K562 (cell line): ENCODE measurements at regions not wholly inside any gene's neighbourhood (a gene's known extent, or its start where the extent isn't known, plus 50 kb on each side); places are given as distances from the start of the nearest gene placed in this dataset.

Experiments
- ATAC-seq: fragments of 200-7000 bp; cut with Tn5 transposase; 3 replicates; pipeline ENCODE4 v1.9.1; 2020; ENCODE audit warnings: moderate library complexity
- BruUV-seq: library from RNA; stranded (reverse); fragments of 400-500 nt; replicated peaks from 2 replicates; lab custom pipeline; 2021; lab: Mats Ljungman, UMichigan
- CTCF ChIA-PET: fragments of 300-600 bp; formaldehyde crosslinking; extraction: SDS; loops from one replicate; lab custom pipeline; 2021; ENCODE audit warnings: low intra/inter-chr PET ratio; lab: Yijun Ruan, JAX
- POLR2A ChIA-PET: fragments of 300-600, 350-650 bp; sonication (Branson Sonifier 250); formaldehyde crosslinking; extraction: SDS; loops from one replicate; lab custom pipeline; 2021; ENCODE audit warnings: antibody characterized with exemption, inconsistent platforms; lab: Yijun Ruan, JAX
- DNase-seq, 4 experiments: peaks; one replicate each; pipeline versions ENCODE4 v3.0.0 to v3.0.0-alpha.2; 2011 to 2018; ENCODE audit warnings: low spot score in 3 of 4, mixed read lengths in 3 of 4; ENCODE audit errors: extremely low read depth in 1 of 4
- FAIRE-seq: peaks from 2 replicates; lab custom pipeline; 2011; peaks lifted over from hg19 to GRCh38; lab: Jason Lieb, UNC
- H2AFZ ChIP-seq: 2 replicates; pipeline ENCODE4 v1.6.0; 2011; ENCODE audit warnings: low read depth, low read length, control low read depth, inconsistent platforms
- H3K27ac ChIP-seq: fragments of 200-600 bp; 3 replicates; pipeline ENCODE4 v1.8.0; 2011; ENCODE audit warnings: low read depth, mild to moderate bottlenecking, control low read depth, inconsistent platforms, low read length, moderate library complexity, mixed read lengths; ENCODE audit errors: extremely low read depth
- H3K27me3 ChIP-seq, 2 experiments: fragments of 300-600 bp in 1 of 2; 2 replicates in 1 of 2; 3 replicates in 1 of 2; pipeline versions ENCODE4 v1.6.0 to v1.8.0; 2011; ENCODE audit warnings: inconsistent platforms in 2 of 2, low read length in 2 of 2, mild to moderate bottlenecking in 1 of 2, mixed read lengths in 1 of 2, moderate library complexity in 1 of 2; ENCODE audit not compliant: control insufficient read depth in 2 of 2, insufficient read depth in 2 of 2
- H3K36me3 ChIP-seq: fragments of 300-600 bp; 3 replicates; pipeline ENCODE4 v1.8.0; 2011; ENCODE audit warnings: mild to moderate bottlenecking, low read length, inconsistent platforms; ENCODE audit not compliant: control insufficient read depth, insufficient read depth
- H3K4me1 ChIP-seq, 2 experiments: fragments of 200-600 bp in 1 of 2; replicated peaks in 1 of 2; 2 replicates in 1 of 2; 3 replicates in 1 of 2; pipeline versions ENCODE4 v1.5.1 to v1.8.0; 2011; ENCODE audit warnings: inconsistent platforms in 2 of 2, low read length in 2 of 2, mild to moderate bottlenecking in 1 of 2, mixed read lengths in 1 of 2, moderate library complexity in 1 of 2; ENCODE audit not compliant: control insufficient read depth in 2 of 2, insufficient read depth in 2 of 2
- H3K4me2 ChIP-seq: 2 replicates; pipeline ENCODE4 v1.6.1; 2011; ENCODE audit warnings: low read length, control low read depth, inconsistent platforms, mixed read lengths; ENCODE audit not compliant: insufficient read depth
- H3K4me3 ChIP-seq: fragments of 200-600 bp; sonication (generic), shearing (Covaris generic); 2 replicates; pipeline ENCODE4 v1.5.1; 2016; ENCODE audit warnings: control low read depth, inconsistent platforms
- H3K79me2 ChIP-seq: fragments of 200-600 bp; 3 replicates; pipeline ENCODE4 v1.8.0; 2011; ENCODE audit warnings: low read length, inconsistent platforms; ENCODE audit not compliant: control insufficient read depth, insufficient read depth
- H3K9ac ChIP-seq, 2 experiments: 2 replicates each; pipeline versions ENCODE4 v1.6.0 to v1.6.1; 2011; ENCODE audit warnings: low read depth in 2 of 2, low read length in 2 of 2, control low read depth in 1 of 2, inconsistent platforms in 1 of 2, mild to moderate bottlenecking in 1 of 2, mixed read lengths in 1 of 2; ENCODE audit not compliant: insufficient read depth in 1 of 2
- H3K9me1 ChIP-seq: one replicate; pipeline ENCODE4 v1.6.0; 2011; ENCODE audit warnings: inconsistent platforms, mild to moderate bottlenecking, low read length, moderate library complexity; ENCODE audit not compliant: control insufficient read depth, insufficient read depth
- H3K9me3 ChIP-seq: replicated peaks from 2 replicates; pipeline ENCODE4 v1.5.1; 2011; ENCODE audit warnings: low read depth, low read length, inconsistent platforms; ENCODE audit not compliant: control insufficient read depth, insufficient read depth
- H4K20me1 ChIP-seq: replicated peaks from 2 replicates; pipeline ENCODE4 v1.6.1; 2011; ENCODE audit warnings: low read length, inconsistent platforms, mixed read lengths; ENCODE audit not compliant: control insufficient read depth, insufficient read depth
- BMI1 ChIP-seq: fragments of 150-350 bp; IDR thresholded peaks from 2 replicates; pipeline ENCODE4 v1.6.1; 2014; ENCODE audit warnings: low read length
- CEBPB ChIP-seq: fragments of 450-650 bp; IDR thresholded peaks from 2 replicates; pipeline ENCODE4 v1.6.1; 2016; ENCODE audit warnings: missing genetic modification characterization, missing compliant biosample characterization
- HDAC1 ChIP-seq, 2 experiments: fragments of 450-650 bp; IDR thresholded peaks; 2 replicates each; pipeline ENCODE4 v1.6.1; 2016 to 2017; ENCODE audit warnings: inconsistent platforms in 1 of 2, mild to moderate bottlenecking in 1 of 2, moderate library complexity in 1 of 2
- MBD2 ChIP-seq: sonication (generic); IDR thresholded peaks from 2 replicates; pipeline ENCODE4 v1.6.1; 2016; ENCODE audit warnings: low read depth, borderline replicate concordance
- NFYB ChIP-seq: IDR thresholded peaks from 2 replicates; pipeline ENCODE4 v1.6.1; 2011; ENCODE audit warnings: mild to moderate bottlenecking, moderate library complexity; ENCODE audit not compliant: insufficient read length; ENCODE audit errors: extremely low read depth
- PTRF ChIP-seq: fragments of 450-650 bp; IDR thresholded peaks from 2 replicates; pipeline ENCODE4 v1.6.1; 2016; ENCODE audit warnings: mild to moderate bottlenecking, missing genetic modification characterization, missing compliant biosample characterization
- RAD21 ChIP-seq, 2 experiments: fragments of 250-450 bp in 1 of 2; fragments of 450-650 bp in 1 of 2; sonication (Bioruptor Pico) in 1 of 2; formaldehyde crosslinking in 1 of 2; IDR thresholded peaks in 1 of 2; conservative IDR thresholded peaks in 1 of 2; 2 replicates each; pipeline versions ENCODE4 v1.4.0 to v1.8.0; 2020 to 2022; ENCODE audit warnings: mild to moderate bottlenecking in 2 of 2, moderate library complexity in 1 of 2
- RBM17 ChIP-seq: fragments of 200-400 bp; formaldehyde crosslinking; IDR thresholded peaks from 2 replicates; pipeline ENCODE4 v1.6.1; 2017; ENCODE audit warnings: low read depth, mild to moderate bottlenecking, low read length, borderline replicate concordance
- RBM34 ChIP-seq: fragments of 200-400 bp; formaldehyde crosslinking; IDR thresholded peaks from 2 replicates; pipeline ENCODE4 v1.6.1; 2018; ENCODE audit warnings: low read length, borderline replicate concordance; ENCODE audit not compliant: insufficient read depth
- TFAM ChIP-seq: fragments of 250-450 bp; sonication (Bioruptor Pico); conservative IDR thresholded peaks from 2 replicates; pipeline ENCODE4 v1.5.0; 2021; ENCODE audit warnings: mild to moderate bottlenecking, moderate library complexity
- ZNF140 ChIP-seq: fragments of 250-450 bp; sonication (Bioruptor Pico); IDR thresholded peaks from 2 replicates; pipeline ENCODE4 v1.8.0; 2021; ENCODE audit warnings: moderate library complexity, mild to moderate bottlenecking, inconsistent platforms
- ZNF830 ChIP-seq: fragments of 250-450 bp; sonication (Bioruptor Pico); IDR thresholded peaks from 2 replicates; pipeline ENCODE4 v1.5.0; 2021; ENCODE audit warnings: mild to moderate bottlenecking
- WGBS: fragments of 100-300 bp; shearing (Covaris generic); methylation state at CpG from one replicate; pipeline ENCODE4 v1.1.6; 2016; ENCODE audit warnings: low coverage, mixed read lengths; ENCODE audit not compliant: insufficient coverage; ENCODE audit errors: missing lambda C conversion rate; 5-methylcytosine and 5-hydroxymethylcytosine counted together
- in situ Hi-C: fragments of 300-500 bp; cut with MboI; formaldehyde crosslinking; loops from 4 replicates; pipeline ENCODE4 v1.15.0; 2018; ENCODE audit warnings: inconsistent platforms, mixed read lengths
- intact Hi-C: fragments of 100-400 bp; cut with micrococcal nuclease; formaldehyde crosslinking; loops from 2 replicates; pipeline ENCODE4 v1.14.2; 2022
- TF ChIP-seq, protein P1 (sequence below): fragments of 450-650 bp; IDR thresholded peaks from 2 replicates; pipeline ENCODE4 v1.6.1; 2016; ENCODE audit warnings: borderline replicate concordance
- TF ChIP-seq, protein P2 (sequence below), 2 experiments: fragments of 450-650 bp; IDR thresholded peaks; 2 replicates each; pipeline ENCODE4 v1.6.1; 2018; ENCODE audit warnings: mild to moderate bottlenecking in 2 of 2, low read depth in 1 of 2; ENCODE audit not compliant: partially characterized antibody in 2 of 2
- TF ChIP-seq, protein P3 (sequence below), 3 experiments: IDR thresholded peaks in 2 of 3; conservative IDR thresholded peaks in 1 of 3; 2 replicates each; pipeline ENCODE4 v1.5.1; 2011 to 2012; ENCODE audit warnings: low read length in 3 of 3, mild to moderate bottlenecking in 3 of 3, control low read depth in 2 of 3, improper control_type of control experiment in 1 of 3, inconsistent platforms in 1 of 3, low read depth in 1 of 3, mixed read lengths in 1 of 3, moderate library complexity in 1 of 3; ENCODE audit not compliant: insufficient read depth in 2 of 3

DNA sequence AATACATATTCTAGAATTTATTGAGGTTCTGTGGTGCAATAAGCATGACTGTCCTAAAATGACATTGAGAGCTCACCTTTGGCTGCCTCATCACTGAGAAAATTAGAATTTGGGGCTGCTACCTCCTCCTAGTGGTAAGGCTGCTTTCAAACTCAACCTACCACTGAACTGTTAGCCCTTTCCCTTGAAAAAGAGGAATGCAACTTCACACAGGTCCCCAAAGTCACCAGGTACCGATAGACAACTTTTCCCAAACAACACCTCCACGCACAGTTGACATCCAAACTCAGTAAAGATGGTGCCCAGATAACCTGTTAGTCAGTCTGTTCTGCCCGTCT is 75.9 kb upstream of the SCIN start:
- Histone ChIP-seq H3K27me3 (no peaks in the 10 kb centered on the region), H3K36me3 (no peaks in the 10 kb centered on the region), H2AFZ (peak overlapping the region; percentile 34; the same call in 1 of the 2 replicates), H3K4me2 (no peak overlapping the region), H3K4me1 (peaks cover 0 to 3% of the 10 kb centered on the region in 2 experiments; a peak in 1 of 5 replicates), H3K9ac (no peak overlapping the region), H3K4me3 (no peak overlapping the region), H3K9me1 (no peaks in the 10 kb centered on the region), H3K27ac (no peak overlapping the region), H3K79me2 (no peaks in the 10 kb centered on the region), H4K20me1 (no peaks in the 10 kb centered on the region), H3K9me3 (no peaks in the 10 kb centered on the region)
- FAIRE-seq (no peak), DNase-seq (peak in 2 of 4 experiments; percentile 27 to 33), ATAC-seq (peak; percentile 79)
- POLR2A ChIA-PET: interaction anchor here (1.1 kb wide), 1 partner anchor 171 kb away, joined by 3 read pairs; no protein-coding TSS in a partner anchor
- BruUV-seq: no TSS peak
- CTCF ChIA-PET: interaction anchor here (1.4 kb wide), 1 partner anchor 427 kb away, joined by 6 read pairs; no protein-coding TSS in a partner anchor
- in situ Hi-C loops: loop anchor here (5.0 to 25.0 kb wide), 3 partner anchors 37 to 1082 kb away; no protein-coding TSS in a partner anchor
- 33% methylated on average over 3 of the region's 3 CpGs for WGBS
- intact Hi-C loops: loop anchor here (1.0 to 5.0 kb wide), 4 partner anchors 36 to 282 kb away; partner anchors contain the start of gene TMEM106B
- TF ChIP-seq, protein P1, sequence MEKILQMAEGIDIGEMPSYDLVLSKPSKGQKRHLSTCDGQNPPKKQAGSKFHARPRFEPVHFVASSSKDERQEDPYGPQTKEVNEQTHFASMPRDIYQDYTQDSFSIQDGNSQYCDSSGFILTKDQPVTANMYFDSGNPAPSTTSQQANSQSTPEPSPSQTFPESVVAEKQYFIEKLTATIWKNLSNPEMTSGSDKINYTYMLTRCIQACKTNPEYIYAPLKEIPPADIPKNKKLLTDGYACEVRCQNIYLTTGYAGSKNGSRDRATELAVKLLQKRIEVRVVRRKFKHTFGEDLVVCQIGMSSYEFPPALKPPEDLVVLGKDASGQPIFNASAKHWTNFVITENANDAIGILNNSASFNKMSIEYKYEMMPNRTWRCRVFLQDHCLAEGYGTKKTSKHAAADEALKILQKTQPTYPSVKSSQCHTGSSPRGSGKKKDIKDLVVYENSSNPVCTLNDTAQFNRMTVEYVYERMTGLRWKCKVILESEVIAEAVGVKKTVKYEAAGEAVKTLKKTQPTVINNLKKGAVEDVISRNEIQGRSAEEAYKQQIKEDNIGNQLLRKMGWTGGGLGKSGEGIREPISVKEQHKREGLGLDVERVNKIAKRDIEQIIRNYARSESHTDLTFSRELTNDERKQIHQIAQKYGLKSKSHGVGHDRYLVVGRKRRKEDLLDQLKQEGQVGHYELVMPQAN: no peak
- TF ChIP-seq BMI1 (no peak), TFAM (CRISPR knock-in tag) (no peak), MBD2 (no peak), RAD21 (CRISPR knock-in tag; conservative IDR thresholded peaks at IDR 0.05 in 1 of 2, IDR thresholded peaks at IDR 0.05 in 1 of 2) (peak; percentile 11 to 53; a peak in 1 of 4 replicates), ZNF140 (CRISPR knock-in tag) (no peak), RBM34 (no peak), PTRF (no peak), RBM17 (no peak), NFYB (no peak), ZNF830 (no peak), HDAC1 (IDR thresholded peaks at IDR 0.05) (no peak), CEBPB (tag) (peak; percentile 38; the same call in 1 of the 2 replicates)
- TF ChIP-seq, protein P2, sequence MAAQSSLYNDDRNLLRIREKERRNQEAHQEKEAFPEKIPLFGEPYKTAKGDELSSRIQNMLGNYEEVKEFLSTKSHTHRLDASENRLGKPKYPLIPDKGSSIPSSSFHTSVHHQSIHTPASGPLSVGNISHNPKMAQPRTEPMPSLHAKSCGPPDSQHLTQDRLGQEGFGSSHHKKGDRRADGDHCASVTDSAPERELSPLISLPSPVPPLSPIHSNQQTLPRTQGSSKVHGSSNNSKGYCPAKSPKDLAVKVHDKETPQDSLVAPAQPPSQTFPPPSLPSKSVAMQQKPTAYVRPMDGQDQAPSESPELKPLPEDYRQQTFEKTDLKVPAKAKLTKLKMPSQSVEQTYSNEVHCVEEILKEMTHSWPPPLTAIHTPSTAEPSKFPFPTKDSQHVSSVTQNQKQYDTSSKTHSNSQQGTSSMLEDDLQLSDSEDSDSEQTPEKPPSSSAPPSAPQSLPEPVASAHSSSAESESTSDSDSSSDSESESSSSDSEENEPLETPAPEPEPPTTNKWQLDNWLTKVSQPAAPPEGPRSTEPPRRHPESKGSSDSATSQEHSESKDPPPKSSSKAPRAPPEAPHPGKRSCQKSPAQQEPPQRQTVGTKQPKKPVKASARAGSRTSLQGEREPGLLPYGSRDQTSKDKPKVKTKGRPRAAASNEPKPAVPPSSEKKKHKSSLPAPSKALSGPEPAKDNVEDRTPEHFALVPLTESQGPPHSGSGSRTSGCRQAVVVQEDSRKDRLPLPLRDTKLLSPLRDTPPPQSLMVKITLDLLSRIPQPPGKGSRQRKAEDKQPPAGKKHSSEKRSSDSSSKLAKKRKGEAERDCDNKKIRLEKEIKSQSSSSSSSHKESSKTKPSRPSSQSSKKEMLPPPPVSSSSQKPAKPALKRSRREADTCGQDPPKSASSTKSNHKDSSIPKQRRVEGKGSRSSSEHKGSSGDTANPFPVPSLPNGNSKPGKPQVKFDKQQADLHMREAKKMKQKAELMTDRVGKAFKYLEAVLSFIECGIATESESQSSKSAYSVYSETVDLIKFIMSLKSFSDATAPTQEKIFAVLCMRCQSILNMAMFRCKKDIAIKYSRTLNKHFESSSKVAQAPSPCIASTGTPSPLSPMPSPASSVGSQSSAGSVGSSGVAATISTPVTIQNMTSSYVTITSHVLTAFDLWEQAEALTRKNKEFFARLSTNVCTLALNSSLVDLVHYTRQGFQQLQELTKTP (IDR thresholded peaks at IDR 0.05; ENCODE audit: low read depth in 1 of 2, partially characterized antibody in 2 of 2): no peak
- TF ChIP-seq, protein P3, sequence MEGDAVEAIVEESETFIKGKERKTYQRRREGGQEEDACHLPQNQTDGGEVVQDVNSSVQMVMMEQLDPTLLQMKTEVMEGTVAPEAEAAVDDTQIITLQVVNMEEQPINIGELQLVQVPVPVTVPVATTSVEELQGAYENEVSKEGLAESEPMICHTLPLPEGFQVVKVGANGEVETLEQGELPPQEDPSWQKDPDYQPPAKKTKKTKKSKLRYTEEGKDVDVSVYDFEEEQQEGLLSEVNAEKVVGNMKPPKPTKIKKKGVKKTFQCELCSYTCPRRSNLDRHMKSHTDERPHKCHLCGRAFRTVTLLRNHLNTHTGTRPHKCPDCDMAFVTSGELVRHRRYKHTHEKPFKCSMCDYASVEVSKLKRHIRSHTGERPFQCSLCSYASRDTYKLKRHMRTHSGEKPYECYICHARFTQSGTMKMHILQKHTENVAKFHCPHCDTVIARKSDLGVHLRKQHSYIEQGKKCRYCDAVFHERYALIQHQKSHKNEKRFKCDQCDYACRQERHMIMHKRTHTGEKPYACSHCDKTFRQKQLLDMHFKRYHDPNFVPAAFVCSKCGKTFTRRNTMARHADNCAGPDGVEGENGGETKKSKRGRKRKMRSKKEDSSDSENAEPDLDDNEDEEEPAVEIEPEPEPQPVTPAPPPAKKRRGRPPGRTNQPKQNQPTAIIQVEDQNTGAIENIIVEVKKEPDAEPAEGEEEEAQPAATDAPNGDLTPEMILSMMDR (IDR thresholded peaks at IDR 0.05 in 2 of 3, conservative IDR thresholded peaks at IDR 0.05 in 1 of 3; ENCODE audit: insufficient read depth in 2 of 3, low read depth in 1 of 3, low read length in 3 of 3): peak; percentile 36 to 53 (median 36); a peak in 4 of 6 replicates
